SK-N-SH treated with all-trans-retinoic acid at 6 μM for 48 hours (cell line): ENCODE measurements at regions not wholly inside any gene's neighbourhood (a gene's known extent, or its start where the extent isn't known, plus 50 kb on each side); places are given as distances from the start of the nearest gene placed in this dataset.

ENCODE experiments used
- ARNTL ChIP-seq: fragments of 450-650 bp; formaldehyde crosslinking; IDR thresholded peaks from 2 replicates; pipeline ENCODE4 v1.5.0; 2020; ENCODE audit warnings: low read depth, mild to moderate bottlenecking, moderate library complexity, borderline replicate concordance
- ESRRG ChIP-seq: fragments of 250-450 bp; sonication (Bioruptor Pico); IDR thresholded peaks from 2 replicates; pipeline ENCODE4 v1.6.1; 2021; ENCODE audit warnings: mild to moderate bottlenecking
- GLIS3 ChIP-seq: fragments of 250-450 bp; sonication (Bioruptor Pico); IDR thresholded peaks from 2 replicates; pipeline ENCODE4 v1.5.0; 2020; ENCODE audit warnings: mild to moderate bottlenecking, moderate library complexity
- OSR1 ChIP-seq: fragments of 250-450 bp; sonication (Bioruptor Pico); IDR thresholded peaks from 2 replicates; pipeline ENCODE4 v1.8.0; 2022; ENCODE audit warnings: moderate library complexity, mild to moderate bottlenecking, inconsistent platforms
- TOX ChIP-seq: fragments of 250-450 bp; sonication (Bioruptor Pico); IDR thresholded peaks from 2 replicates; pipeline ENCODE4 v1.8.0; 2021; ENCODE audit warnings: mild to moderate bottlenecking, moderate library complexity, borderline replicate concordance
- ZC3H10 ChIP-seq: fragments of 250-450 bp; sonication (Bioruptor Pico); IDR thresholded peaks from 2 replicates; pipeline ENCODE4 v1.5.1; 2021; ENCODE audit warnings: mild to moderate bottlenecking, moderate library complexity
- ZFP30 ChIP-seq: fragments of 450-650 bp; formaldehyde crosslinking; IDR thresholded peaks from 2 replicates; pipeline ENCODE4 v1.5.0; 2022; ENCODE audit warnings: mild to moderate bottlenecking, moderate library complexity
- ZNF70 ChIP-seq: fragments of 450-650 bp; formaldehyde crosslinking; IDR thresholded peaks from 2 replicates; pipeline ENCODE4 v1.5.0; 2020; ENCODE audit warnings: mild to moderate bottlenecking, moderate library complexity
- TF ChIP-seq, protein P1 (sequence below): fragments of 250-450 bp; sonication (Bioruptor Pico); IDR thresholded peaks from 2 replicates; pipeline ENCODE4 v1.8.0; 2021; ENCODE audit warnings: low read depth, mild to moderate bottlenecking, moderate library complexity, borderline replicate concordance
- TF ChIP-seq, protein P2 (sequence below): fragments of 250-450 bp; sonication (Bioruptor Pico); IDR thresholded peaks from 2 replicates; pipeline ENCODE4 v1.5.1; 2021; ENCODE audit warnings: mild to moderate bottlenecking, moderate library complexity
- TF ChIP-seq, protein P3 (sequence below): fragments of 250-450 bp; sonication (Bioruptor Pico); IDR thresholded peaks from 2 replicates; pipeline ENCODE4 v1.8.0; 2020; ENCODE audit warnings: mild to moderate bottlenecking, moderate library complexity, borderline replicate concordance

DNA sequence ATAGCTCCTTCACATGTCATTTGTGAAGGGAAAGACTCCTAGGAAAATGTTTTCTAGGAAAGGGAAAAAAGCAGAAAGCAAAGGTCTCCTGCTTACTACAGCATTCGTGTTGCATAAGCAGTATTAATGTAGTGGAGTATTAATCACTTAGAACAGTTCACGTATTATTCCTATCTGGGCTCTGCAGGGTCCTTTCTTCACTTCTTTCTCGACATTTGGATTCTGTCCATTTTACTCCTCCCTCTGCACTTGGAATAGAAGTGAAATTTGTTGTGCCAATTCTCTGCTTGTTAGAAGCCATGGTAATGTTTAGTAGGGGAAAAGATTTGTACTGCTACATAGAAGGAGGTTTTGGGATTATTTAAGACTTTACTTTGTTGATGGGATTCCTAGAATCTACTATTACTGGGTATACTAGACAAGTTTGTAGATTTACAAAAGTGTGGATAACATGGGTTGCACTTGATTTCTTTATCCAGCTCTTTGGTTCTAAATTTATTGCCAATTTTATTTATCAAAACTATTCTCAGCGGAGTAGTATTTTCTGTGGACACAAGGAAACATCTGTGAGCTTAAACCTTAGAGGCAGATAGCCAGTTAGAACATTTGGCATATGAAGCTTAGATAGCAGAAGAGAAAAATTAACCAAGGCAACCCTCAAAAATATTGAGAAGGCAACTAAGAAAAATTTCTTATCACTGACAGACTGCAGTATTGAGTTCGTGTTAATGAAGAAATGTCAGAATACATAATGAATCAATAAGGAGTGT lies 108.4 kb upstream of the ESR1 start:
- TF ChIP-seq ZNF70 (CRISPR knock-in tag) (no peak), ZC3H10 (no peak), OSR1 (CRISPR knock-in tag) (no peak), ESRRG (CRISPR knock-in tag) (no peak), TOX (CRISPR knock-in tag) (no peak), ZFP30 (CRISPR knock-in tag) (no peak), GLIS3 (CRISPR knock-in tag) (no peak), ARNTL (CRISPR knock-in tag) (no peak)
- TF ChIP-seq, protein P1, sequence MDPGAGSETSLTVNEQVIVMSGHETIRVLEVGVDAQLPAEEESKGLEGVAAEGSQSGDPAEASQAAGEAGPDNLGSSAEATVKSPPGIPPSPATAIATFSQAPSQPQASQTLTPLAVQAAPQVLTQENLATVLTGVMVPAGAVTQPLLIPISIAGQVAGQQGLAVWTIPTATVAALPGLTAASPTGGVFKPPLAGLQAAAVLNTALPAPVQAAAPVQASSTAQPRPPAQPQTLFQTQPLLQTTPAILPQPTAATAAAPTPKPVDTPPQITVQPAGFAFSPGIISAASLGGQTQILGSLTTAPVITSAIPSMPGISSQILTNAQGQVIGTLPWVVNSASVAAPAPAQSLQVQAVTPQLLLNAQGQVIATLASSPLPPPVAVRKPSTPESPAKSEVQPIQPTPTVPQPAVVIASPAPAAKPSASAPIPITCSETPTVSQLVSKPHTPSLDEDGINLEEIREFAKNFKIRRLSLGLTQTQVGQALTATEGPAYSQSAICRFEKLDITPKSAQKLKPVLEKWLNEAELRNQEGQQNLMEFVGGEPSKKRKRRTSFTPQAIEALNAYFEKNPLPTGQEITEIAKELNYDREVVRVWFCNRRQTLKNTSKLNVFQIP (CRISPR knock-in tag): no peak
- TF ChIP-seq, protein P2, sequence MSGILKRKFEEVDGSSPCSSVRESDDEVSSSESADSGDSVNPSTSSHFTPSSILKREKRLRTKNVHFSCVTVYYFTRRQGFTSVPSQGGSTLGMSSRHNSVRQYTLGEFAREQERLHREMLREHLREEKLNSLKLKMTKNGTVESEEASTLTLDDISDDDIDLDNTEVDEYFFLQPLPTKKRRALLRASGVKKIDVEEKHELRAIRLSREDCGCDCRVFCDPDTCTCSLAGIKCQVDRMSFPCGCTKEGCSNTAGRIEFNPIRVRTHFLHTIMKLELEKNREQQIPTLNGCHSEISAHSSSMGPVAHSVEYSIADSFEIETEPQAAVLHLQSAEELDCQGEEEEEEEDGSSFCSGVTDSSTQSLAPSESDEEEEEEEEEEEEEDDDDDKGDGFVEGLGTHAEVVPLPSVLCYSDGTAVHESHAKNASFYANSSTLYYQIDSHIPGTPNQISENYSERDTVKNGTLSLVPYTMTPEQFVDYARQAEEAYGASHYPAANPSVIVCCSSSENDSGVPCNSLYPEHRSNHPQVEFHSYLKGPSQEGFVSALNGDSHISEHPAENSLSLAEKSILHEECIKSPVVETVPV (CRISPR knock-in tag): no peak
- TF ChIP-seq, protein P3, sequence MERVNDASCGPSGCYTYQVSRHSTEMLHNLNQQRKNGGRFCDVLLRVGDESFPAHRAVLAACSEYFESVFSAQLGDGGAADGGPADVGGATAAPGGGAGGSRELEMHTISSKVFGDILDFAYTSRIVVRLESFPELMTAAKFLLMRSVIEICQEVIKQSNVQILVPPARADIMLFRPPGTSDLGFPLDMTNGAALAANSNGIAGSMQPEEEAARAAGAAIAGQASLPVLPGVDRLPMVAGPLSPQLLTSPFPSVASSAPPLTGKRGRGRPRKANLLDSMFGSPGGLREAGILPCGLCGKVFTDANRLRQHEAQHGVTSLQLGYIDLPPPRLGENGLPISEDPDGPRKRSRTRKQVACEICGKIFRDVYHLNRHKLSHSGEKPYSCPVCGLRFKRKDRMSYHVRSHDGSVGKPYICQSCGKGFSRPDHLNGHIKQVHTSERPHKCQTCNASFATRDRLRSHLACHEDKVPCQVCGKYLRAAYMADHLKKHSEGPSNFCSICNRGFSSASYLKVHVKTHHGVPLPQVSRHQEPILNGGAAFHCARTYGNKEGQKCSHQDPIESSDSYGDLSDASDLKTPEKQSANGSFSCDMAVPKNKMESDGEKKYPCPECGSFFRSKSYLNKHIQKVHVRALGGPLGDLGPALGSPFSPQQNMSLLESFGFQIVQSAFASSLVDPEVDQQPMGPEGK (CRISPR knock-in tag): no peak
